Liver (tissue), 8 donors: ENCODE measurements at regions not wholly inside any gene's neighbourhood (a gene's known extent, or its start where the extent isn't known, plus 50 kb on each side); places are given as distances from the start of the nearest gene placed in this dataset.

Experiments
- DNase-seq: peaks from one replicate; pipeline ENCODE4 v3.0.0-alpha.2; 2017; ENCODE audit warnings: low spot score
- H3K27ac ChIP-seq, 2 donors: one replicate each; pipeline ENCODE4 v1.7.0; 2013; ENCODE audit warnings: inconsistent platforms in 2 of 2, low read length in 2 of 2, control low read depth in 1 of 2, low read depth in 1 of 2, mild to moderate bottlenecking in 1 of 2
- H3K27me3 ChIP-seq, 4 donors: one replicate each; pipeline versions ENCODE4 v1.6.1 to v1.7.0; 2013; ENCODE audit warnings: low read length in 3 of 4, inconsistent platforms in 1 of 4, mild to moderate bottlenecking in 1 of 4, moderate library complexity in 1 of 4; ENCODE audit not compliant: control insufficient read depth in 4 of 4, insufficient read depth in 4 of 4
- H3K36me3 ChIP-seq, 4 donors: one replicate each; pipeline versions ENCODE4 v1.6.1 to v1.7.0; 2013; ENCODE audit warnings: low read length in 3 of 4, mild to moderate bottlenecking in 3 of 4, low read depth in 1 of 4, moderate library complexity in 1 of 4; ENCODE audit not compliant: control insufficient read depth in 4 of 4, insufficient read depth in 3 of 4
- H3K4me1 ChIP-seq, 4 donors: one replicate each; pipeline versions ENCODE4 v1.6.1 to v1.7.0; 2013; ENCODE audit warnings: low read length in 3 of 4, mild to moderate bottlenecking in 3 of 4, moderate library complexity in 1 of 4; ENCODE audit not compliant: control insufficient read depth in 4 of 4, insufficient read depth in 4 of 4
- H3K4me3 ChIP-seq, 3 donors: one replicate each; pipeline versions ENCODE4 v1.6.1 to v1.7.0; 2013; ENCODE audit warnings: low read length in 3 of 3, control low read depth in 1 of 3, low read depth in 1 of 3, mild to moderate bottlenecking in 1 of 3
- H3K9ac ChIP-seq, 2 donors: one replicate each; pipeline ENCODE4 v1.7.0; 2013; ENCODE audit warnings: low read length in 2 of 2, mild to moderate bottlenecking in 2 of 2, moderate library complexity in 2 of 2, control low read depth in 1 of 2, low read depth in 1 of 2
- H3K9me3 ChIP-seq, 4 donors: one replicate each; pipeline versions ENCODE4 v1.6.1 to v1.7.0; 2013; ENCODE audit warnings: low read length in 3 of 4; ENCODE audit not compliant: control insufficient read depth in 4 of 4
- EGR1 ChIP-seq, 2 donors: IDR thresholded peaks; 2 replicates each; pipeline ENCODE4 v1.6.1; 2016 to 2018; ENCODE audit warnings: antibody characterized with exemption in 2 of 2, low read depth in 2 of 2
- FOXA2 ChIP-seq: IDR thresholded peaks from 2 replicates; pipeline ENCODE4 v1.6.1; 2016; ENCODE audit warnings: antibody characterized with exemption
- GABPA ChIP-seq, 2 donors: IDR thresholded peaks in 1 of 2; conservative IDR thresholded peaks in 1 of 2; 2 replicates each; pipeline ENCODE4 v1.6.1; 2016; ENCODE audit warnings: antibody characterized with exemption in 2 of 2, mild to moderate bottlenecking in 1 of 2, moderate library complexity in 1 of 2
- HNF4A ChIP-seq, 2 donors: conservative IDR thresholded peaks; 2 replicates each; pipeline ENCODE4 v1.6.1; 2016; ENCODE audit warnings: antibody characterized with exemption in 2 of 2, mild to moderate bottlenecking in 2 of 2
- HNF4G ChIP-seq: IDR thresholded peaks from 2 replicates; pipeline ENCODE4 v1.6.1; 2016; ENCODE audit warnings: antibody characterized with exemption
- JUND ChIP-seq, 2 donors: IDR thresholded peaks; 2 replicates each; pipeline ENCODE4 v1.6.1; 2016; ENCODE audit warnings: antibody characterized with exemption in 2 of 2
- MAX ChIP-seq: IDR thresholded peaks from 2 replicates; pipeline ENCODE4 v1.6.1; 2016; ENCODE audit warnings: antibody characterized with exemption
- NR2F2 ChIP-seq: IDR thresholded peaks from 2 replicates; pipeline ENCODE4 v1.6.1; 2016; ENCODE audit warnings: antibody characterized with exemption
- RAD21 ChIP-seq, 2 donors: IDR thresholded peaks; 2 replicates each; pipeline ENCODE4 v1.6.1; 2016; ENCODE audit warnings: antibody characterized with exemption in 2 of 2, mild to moderate bottlenecking in 2 of 2
- REST ChIP-seq: IDR thresholded peaks from 2 replicates; pipeline ENCODE4 v1.6.1; 2016; ENCODE audit warnings: antibody characterized with exemption, mild to moderate bottlenecking
- SP1 ChIP-seq: IDR thresholded peaks from 2 replicates; pipeline ENCODE4 v1.6.1; 2018; ENCODE audit warnings: antibody characterized with exemption, mild to moderate bottlenecking
- TAF1 ChIP-seq: conservative IDR thresholded peaks from 2 replicates; pipeline ENCODE4 v1.6.1; 2016; ENCODE audit warnings: antibody characterized with exemption, mild to moderate bottlenecking
- YY1 ChIP-seq: IDR thresholded peaks from 2 replicates; pipeline ENCODE4 v1.6.1; 2016; ENCODE audit warnings: antibody characterized with exemption, mild to moderate bottlenecking
- ZBTB33 ChIP-seq: IDR thresholded peaks from 2 replicates; pipeline ENCODE4 v1.6.1; 2016; ENCODE audit warnings: antibody characterized with exemption
- WGBS: extraction: QIAGEN DNeasy Blood & Tissue Kit; methylation state at CpG from one replicate; pipeline ENCODE4 v1.1.7; 2013; 5-methylcytosine and 5-hydroxymethylcytosine counted together
- TF ChIP-seq, protein P1 (sequence below): IDR thresholded peaks from 2 replicates; pipeline ENCODE4 v1.6.1; 2016; ENCODE audit warnings: antibody characterized with exemption
- TF ChIP-seq, protein P2 (sequence below): fragments of 150-350 bp; IDR thresholded peaks from 2 replicates; pipeline ENCODE4 v1.5.1; 2017; ENCODE audit warnings: improper control_type of control experiment, low read depth, low read length; ENCODE audit not compliant: missing input control
- donor health status: healthy.
- donor health status: healthy.
- donor health status: healthy.
- donor health status: healthy.
- donor health status: healthy.

DNA sequence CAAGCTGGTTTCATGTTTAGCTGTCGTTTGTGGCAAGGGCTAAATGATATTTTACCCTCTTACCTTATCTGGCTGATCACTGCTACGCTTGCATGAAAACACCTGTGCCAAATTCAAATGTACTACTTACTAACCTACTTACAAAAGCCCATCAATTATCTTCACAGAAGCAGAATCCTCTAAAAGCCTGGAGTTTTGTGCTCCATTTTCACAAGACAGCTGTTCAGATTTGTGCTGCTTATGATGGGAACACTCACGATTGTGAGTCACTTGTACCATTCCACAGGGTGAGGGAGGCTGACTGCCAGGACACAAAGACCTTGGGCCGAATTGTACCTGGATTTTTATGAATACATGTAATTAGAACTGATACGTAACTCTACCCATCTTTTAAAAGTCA is 245.0 kb upstream of the NPY start:
- TF ChIP-seq SP1 (no peak), HNF4A (conservative IDR thresholded peaks at IDR 0.05) (no peak), YY1 (no peak), JUND (IDR thresholded peaks at IDR 0.05) (no peak), MAX (no peak), TAF1 (no peak), FOXA2 (no peak), ZBTB33 (no peak), NR2F2 (no peak), HNF4G (no peak)
- TF ChIP-seq, protein P1, sequence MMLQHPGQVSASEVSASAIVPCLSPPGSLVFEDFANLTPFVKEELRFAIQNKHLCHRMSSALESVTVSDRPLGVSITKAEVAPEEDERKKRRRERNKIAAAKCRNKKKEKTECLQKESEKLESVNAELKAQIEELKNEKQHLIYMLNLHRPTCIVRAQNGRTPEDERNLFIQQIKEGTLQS, result no peak
- TF ChIP-seq, protein P2, sequence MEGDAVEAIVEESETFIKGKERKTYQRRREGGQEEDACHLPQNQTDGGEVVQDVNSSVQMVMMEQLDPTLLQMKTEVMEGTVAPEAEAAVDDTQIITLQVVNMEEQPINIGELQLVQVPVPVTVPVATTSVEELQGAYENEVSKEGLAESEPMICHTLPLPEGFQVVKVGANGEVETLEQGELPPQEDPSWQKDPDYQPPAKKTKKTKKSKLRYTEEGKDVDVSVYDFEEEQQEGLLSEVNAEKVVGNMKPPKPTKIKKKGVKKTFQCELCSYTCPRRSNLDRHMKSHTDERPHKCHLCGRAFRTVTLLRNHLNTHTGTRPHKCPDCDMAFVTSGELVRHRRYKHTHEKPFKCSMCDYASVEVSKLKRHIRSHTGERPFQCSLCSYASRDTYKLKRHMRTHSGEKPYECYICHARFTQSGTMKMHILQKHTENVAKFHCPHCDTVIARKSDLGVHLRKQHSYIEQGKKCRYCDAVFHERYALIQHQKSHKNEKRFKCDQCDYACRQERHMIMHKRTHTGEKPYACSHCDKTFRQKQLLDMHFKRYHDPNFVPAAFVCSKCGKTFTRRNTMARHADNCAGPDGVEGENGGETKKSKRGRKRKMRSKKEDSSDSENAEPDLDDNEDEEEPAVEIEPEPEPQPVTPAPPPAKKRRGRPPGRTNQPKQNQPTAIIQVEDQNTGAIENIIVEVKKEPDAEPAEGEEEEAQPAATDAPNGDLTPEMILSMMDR, result no peak
- Histone ChIP-seq H3K9ac (no peak overlapping the region), H3K36me3 (no peaks in the 10 kb centered on the region), H3K4me1 (no peaks in the 10 kb centered on the region), H3K9me3 (no peaks in the 10 kb centered on the region), H3K4me3 (no peak overlapping the region), H3K27me3 (no peaks in the 10 kb centered on the region), H3K27ac (no peak overlapping the region)
- DNase-seq, result no peak
- 78% methylated on average over 5 of the region's 5 CpGs for WGBS

DNA sequence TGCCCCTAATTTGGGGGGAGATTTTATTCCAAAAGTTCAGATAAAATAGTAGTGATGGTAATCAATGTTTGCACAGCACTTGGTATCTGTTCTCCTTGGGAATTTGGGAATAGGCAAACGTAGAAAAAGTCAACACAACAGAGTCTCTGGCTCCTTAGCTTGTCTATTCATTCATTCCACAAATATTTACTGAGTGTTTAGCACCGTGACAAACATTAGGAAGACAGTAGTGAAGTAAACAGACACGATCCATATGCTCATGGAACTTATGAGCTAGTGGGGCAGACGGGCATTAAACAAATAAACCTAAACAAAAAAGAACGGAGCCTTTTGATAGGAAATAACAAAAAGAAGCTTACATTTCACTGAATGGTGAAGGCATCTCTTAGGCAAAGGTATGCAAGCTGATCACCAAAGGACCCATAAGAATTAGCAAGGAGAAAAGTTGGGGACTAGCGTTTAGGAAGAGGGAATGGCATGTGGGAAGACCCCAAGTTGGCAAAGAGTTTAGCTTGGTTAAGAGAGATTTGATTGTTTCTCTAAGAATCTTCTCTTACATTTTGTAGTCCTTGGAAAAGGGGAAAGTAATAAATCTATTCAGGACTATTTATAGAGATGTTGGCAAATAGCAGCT is 243.9 kb upstream of the NPY start:
- Histone ChIP-seq H3K9me3 (no peaks in the 10 kb centered on the region), H3K4me3 (no peak overlapping the region), H3K27ac (no peak overlapping the region), H3K36me3 (no peaks in the 10 kb centered on the region), H3K27me3 (no peaks in the 10 kb centered on the region), H3K4me1 (no peaks in the 10 kb centered on the region), H3K9ac (no peak overlapping the region)
- DNase-seq, result no peak
- TF ChIP-seq TAF1 (no peak), REST (no peak), SP1 (no peak), GABPA (IDR thresholded peaks at IDR 0.05 in 1 of 2, conservative IDR thresholded peaks at IDR 0.05 in 1 of 2) (no peak), FOXA2 (no peak), EGR1 (IDR thresholded peaks at IDR 0.05; ENCODE audit: low read depth in 2 of 2) (no peak), HNF4A (conservative IDR thresholded peaks at IDR 0.05) (no peak), RAD21 (IDR thresholded peaks at IDR 0.05) (no peak), HNF4G (no peak)
- TF ChIP-seq, protein P1, result no peak
- WGBS, result 37% methylated on average over 6 of the region's 6 CpGs
